ENCODE measurements at regions not wholly inside any gene's neighbourhood (a gene's known extent, or its start where the extent isn't known, plus 50 kb on each side); places are given as distances from the start of the nearest gene placed in this dataset.

GRCh38 chr20:52434041-52434425 lies 242.5 kb upstream of the ZFP64 start:
- TF ChIP-seq CTCF (IDR thresholded peaks at IDR 0.05) = no peak
- no peak for TF ChIP-seq EZH2 (IDR thresholded peaks at IDR 0.05; ENCODE audit: borderline replicate concordance, insufficient read depth, low read depth, low read length, poor library complexity, severe bottlenecking)
